RWPE2 (cell line): ENCODE measurements at regions not wholly inside any gene's neighbourhood (a gene's known extent, or its start where the extent isn't known, plus 50 kb on each side); places are given as distances from the start of the nearest gene placed in this dataset.
A peak's percentile ranks its signal among the peaks of the same experiment; 100 is the strongest.
"Not testable (repeated sequence)": the region's sequence is repeated elsewhere in the genome, so short reads cannot be mapped to it uniquely, and the experiment has no call there.

Source experiments
- ATAC-seq: fragments of 200-7000 bp; cut with Tn5 transposase; 3 replicates; pipeline ENCODE4 v1.9.1; 2021; ENCODE audit warnings: low read depth
- DNase-seq: peaks from one replicate; pipeline ENCODE4 v3.0.0-alpha.2; 2020; ENCODE audit warnings: low spot score
- H3K27ac ChIP-seq: fragments of 450-650 bp; 2 replicates; pipeline ENCODE4 v1.5.1; 2017; ENCODE audit warnings: mild to moderate bottlenecking; ENCODE audit not compliant: poor library complexity, severe bottlenecking
- H3K27me3 ChIP-seq: fragments of 250-450 bp; sonication (Bioruptor Pico); 2 replicates; pipeline ENCODE4 v1.5.1; 2021; ENCODE audit warnings: mild to moderate bottlenecking, moderate library complexity; ENCODE audit not compliant: insufficient read depth, poor library complexity, severe bottlenecking
- H3K36me3 ChIP-seq: fragments of 250-450 bp; sonication (Bioruptor Pico); 2 replicates; pipeline ENCODE4 v1.5.1; 2020; ENCODE audit warnings: low read depth, mild to moderate bottlenecking, moderate library complexity
- H3K4me1 ChIP-seq: fragments of 250-450 bp; sonication (Bioruptor Pico); 2 replicates; pipeline ENCODE4 v1.5.1; 2021; ENCODE audit warnings: mild to moderate bottlenecking, moderate library complexity; ENCODE audit not compliant: insufficient read depth, poor library complexity, severe bottlenecking
- H3K4me3 ChIP-seq: fragments of 250-450 bp; sonication (Bioruptor Pico); 2 replicates; pipeline ENCODE4 v1.5.1; 2021; ENCODE audit warnings: mild to moderate bottlenecking, moderate library complexity; ENCODE audit not compliant: severe bottlenecking
- H3K9me3 ChIP-seq: fragments of 250-450 bp; sonication (Bioruptor Pico); 2 replicates; pipeline ENCODE4 v1.5.1; 2021; ENCODE audit warnings: mild to moderate bottlenecking, moderate library complexity; ENCODE audit not compliant: severe bottlenecking
- CTCF ChIP-seq: fragments of 450-650 bp; IDR thresholded peaks from one replicate; pipeline ENCODE4 v1.5.1; 2017; ENCODE audit warnings: mild to moderate bottlenecking, moderate library complexity; ENCODE audit not compliant: poor library complexity, severe bottlenecking

GRCh38 chrX:7987160-7988012, 60.2 kb upstream of the PNPLA4 start:
- no peak for TF ChIP-seq CTCF
- Histone ChIP-seq H3K36me3 (no peaks in the 10 kb centered on the region), H3K4me1 (peaks cover 15% of the 10 kb centered on the region), H3K27ac (peak overlapping the region; percentile 90), H3K4me3 (no peak overlapping the region), H3K27me3 (no peaks in the 10 kb centered on the region), H3K9me3 (no peaks in the 10 kb centered on the region)
- ATAC-seq (0 out of 3 replicates have a peak, but pooled peaks have one; percentile 7), DNase-seq (no peak)

- peak overlapping the region; percentile 90 for H3K27ac ChIP-seq
- H3K27me3 ChIP-seq, H3K4me3 ChIP-seq, ATAC-seq, H3K9me3 ChIP-seq, H3K36me3 ChIP-seq, DNase-seq: not testable (repeated sequence)
- H3K4me1 ChIP-seq = peaks cover 15% of the 10 kb centered on the region
Measured at GRCh38 chrX:7986738-7987137, 59.5 kb upstream of the PNPLA4 start.

GRCh38 chrX:7985568-7985967, 58.4 kb upstream of the PNPLA4 start:
- Histone ChIP-seq H3K4me1 (peaks cover 15% of the 10 kb centered on the region), H3K27me3 (no peaks in the 10 kb centered on the region), H3K9me3 (no peaks in the 10 kb centered on the region), H3K4me3 (no peak overlapping the region), H3K36me3 (no peaks in the 10 kb centered on the region), H3K27ac (peak overlapping the region; percentile 90)
- ATAC-seq = no peak
- no peak for DNase-seq
- TF ChIP-seq CTCF = no peak

- H3K36me3 ChIP-seq = no peaks in the 10 kb centered on the region
- ATAC-seq (no peak), DNase-seq (no peak)
- peaks cover 14% of the 10 kb centered on the region for H3K4me1 ChIP-seq
- no peaks in the 10 kb centered on the region for H3K27me3 ChIP-seq
- no peaks in the 10 kb centered on the region for H3K9me3 ChIP-seq
- H3K27ac ChIP-seq = no peak overlapping the region
- no peak for TF ChIP-seq CTCF
- no peak overlapping the region for H3K4me3 ChIP-seq
Measured at GRCh38 chrX:7983581-7983980, 56.4 kb upstream of the PNPLA4 start.
